Fibroblast of mammary gland (primary cell): ENCODE measurements at regions not wholly inside any gene's neighbourhood (a gene's known extent, or its start where the extent isn't known, plus 50 kb on each side); places are given as distances from the start of the nearest gene placed in this dataset.
A peak's percentile ranks its signal among the peaks of the same experiment; 100 is the strongest.

Experiments used
- DNase-seq: peaks from one replicate; pipeline ENCODE4 v3.0.0-alpha.2; 2010; ENCODE audit warnings: low read depth
- H3K4me3 ChIP-seq: 2 replicates; pipeline ENCODE4 v1.5.1; 2011; ENCODE audit warnings: low read depth, mild to moderate bottlenecking, low read length, moderate library complexity; ENCODE audit not compliant: control insufficient read depth
- CTCF ChIP-seq: conservative IDR thresholded peaks from 2 replicates; pipeline ENCODE4 v1.5.1; 2011; ENCODE audit warnings: low read depth, low read length, inconsistent platforms; ENCODE audit not compliant: control insufficient read depth, insufficient read depth

- no peak overlapping the region for H3K4me3 ChIP-seq
- no peak for DNase-seq
- no peak for TF ChIP-seq CTCF
Observed at GRCh38 chr2:204268458-204268857, 276.8 kb upstream of the PARD3B start.

GRCh38 chr2:204268971-204269370 is 276.3 kb upstream of the PARD3B start:
- no peak overlapping the region for H3K4me3 ChIP-seq
- no peak for DNase-seq
- no peak for TF ChIP-seq CTCF

- no peak for TF ChIP-seq CTCF
- no peak for DNase-seq
- no peak overlapping the region for H3K4me3 ChIP-seq
Observed at GRCh38 chr2:204272089-204272488, 273.2 kb upstream of the PARD3B start.

- no peak for DNase-seq
- no peak for TF ChIP-seq CTCF
- H3K4me3 ChIP-seq, result no peak overlapping the region
Observed at GRCh38 chr2:204272610-204273287, 272.5 kb upstream of the PARD3B start.

GRCh38 chr2:204274429-204274828 is 270.8 kb upstream of the PARD3B start:
- no peak for DNase-seq
- no peak overlapping the region for H3K4me3 ChIP-seq
- TF ChIP-seq CTCF, result no peak

DNA sequence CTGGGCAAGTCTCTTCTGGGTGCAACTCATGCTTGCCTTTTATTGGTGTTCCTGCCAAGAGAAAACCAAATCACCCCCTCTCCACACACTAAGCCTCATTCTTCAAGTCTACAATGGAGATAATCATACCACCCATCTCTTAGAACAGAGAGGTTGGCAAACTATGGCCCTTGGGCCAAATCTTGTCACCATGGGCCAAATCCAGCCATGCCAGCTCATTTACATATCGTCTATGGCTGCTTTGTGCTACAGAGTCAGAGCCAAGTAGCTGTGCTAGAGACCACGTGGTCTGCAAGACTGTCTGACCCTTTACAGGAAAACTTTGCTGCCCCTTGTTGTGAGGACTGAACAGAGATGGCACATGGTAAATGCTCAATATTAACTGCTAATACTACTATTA is 270.3 kb upstream of the PARD3B start:
- no peak for DNase-seq
- TF ChIP-seq CTCF, result no peak

GRCh38 chr2:204277226-204277625 is 268.0 kb upstream of the PARD3B start:
- DNase-seq, result peak; percentile 30
- TF ChIP-seq CTCF, result no peak

More for the DNA sequence above, 270.3 kb upstream of the PARD3B start:
- H3K4me3 ChIP-seq, result no peak overlapping the region

More at GRCh38 chr2:204277226-204277625, 268.0 kb upstream of the PARD3B start:
- no peak overlapping the region for H3K4me3 ChIP-seq
